Activated CD4-positive, alpha-beta T cell treated with anti-CD3 and anti-CD28 coated beads, Interleukin-10, Interleukin-2, amounts not matched to agents 100 ng/mL and 50 ng/mL, durations not matched to agents 16 hours and 8 hours (primary cell): ENCODE measurements at regions not wholly inside any gene's neighbourhood (a gene's known extent, or its start where the extent isn't known, plus 50 kb on each side); places are given as distances from the start of the nearest gene placed in this dataset.

Experiments used
- DNase-seq: peaks from one replicate; pipeline ENCODE4 v3.0.0-alpha.2; 2020

DNA sequence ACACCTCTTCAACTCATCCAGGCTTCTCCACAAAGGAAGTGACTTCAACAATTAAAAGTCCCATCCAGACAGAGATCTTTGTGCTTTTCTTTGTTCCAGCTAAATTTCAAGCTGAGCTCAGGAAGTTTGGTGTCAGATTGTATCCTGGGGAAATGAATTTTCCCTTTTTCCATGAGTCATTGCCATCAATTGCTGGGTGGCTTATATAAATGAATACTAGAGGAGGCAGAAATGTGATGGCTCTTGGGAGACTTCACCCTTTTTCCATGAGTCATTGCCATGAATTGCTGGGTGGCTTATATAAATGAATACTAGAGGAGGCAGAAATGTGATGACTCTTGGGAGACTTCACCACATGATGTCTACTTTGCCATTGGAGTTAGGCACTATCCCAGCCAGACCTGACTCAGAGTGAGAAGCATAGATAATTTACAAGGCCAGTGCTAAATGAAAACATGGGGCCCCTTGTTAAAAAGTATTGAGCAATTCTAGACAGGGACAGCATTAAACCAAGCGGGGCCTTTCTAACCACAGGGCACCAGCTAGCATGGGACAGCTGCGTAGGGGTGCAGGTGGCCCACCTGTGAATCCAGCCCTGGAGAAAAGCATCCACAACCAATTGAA is 339.2 kb upstream of the PODXL start:
- peak; percentile 7 for DNase-seq

DNA sequence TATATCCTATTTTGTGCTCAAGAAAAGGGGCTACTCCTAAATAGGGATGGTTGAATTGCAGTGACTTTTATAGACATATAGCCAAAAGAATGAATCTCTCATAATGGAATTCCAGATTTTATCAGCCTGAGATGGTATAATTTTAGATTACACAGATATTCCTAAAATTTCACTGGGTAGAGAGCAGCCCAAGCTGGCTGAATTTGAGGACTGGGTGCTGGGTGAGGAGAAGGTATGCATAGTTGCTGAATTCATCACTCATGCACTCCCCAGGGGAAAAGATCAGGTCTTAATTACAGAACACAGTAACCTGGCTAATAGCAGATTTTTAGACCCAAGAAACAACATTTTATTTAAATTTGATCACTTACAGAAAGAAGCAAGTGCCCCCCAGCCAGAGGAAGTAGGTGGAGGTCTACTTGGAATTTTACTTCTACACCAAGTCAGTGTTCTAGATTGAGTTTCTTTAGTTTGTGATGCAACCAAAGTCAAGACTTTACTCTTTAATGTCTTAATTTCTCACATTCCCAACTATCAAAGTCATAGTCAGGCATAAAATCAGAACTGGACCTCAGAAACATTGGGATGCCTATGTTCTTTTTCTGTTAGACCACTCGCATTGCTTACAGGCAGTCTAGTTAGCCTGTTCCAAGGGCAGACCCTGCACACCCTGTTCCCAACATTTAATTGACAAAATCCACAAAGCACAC is 337.4 kb upstream of the PODXL start:
- no peak for DNase-seq

DNA sequence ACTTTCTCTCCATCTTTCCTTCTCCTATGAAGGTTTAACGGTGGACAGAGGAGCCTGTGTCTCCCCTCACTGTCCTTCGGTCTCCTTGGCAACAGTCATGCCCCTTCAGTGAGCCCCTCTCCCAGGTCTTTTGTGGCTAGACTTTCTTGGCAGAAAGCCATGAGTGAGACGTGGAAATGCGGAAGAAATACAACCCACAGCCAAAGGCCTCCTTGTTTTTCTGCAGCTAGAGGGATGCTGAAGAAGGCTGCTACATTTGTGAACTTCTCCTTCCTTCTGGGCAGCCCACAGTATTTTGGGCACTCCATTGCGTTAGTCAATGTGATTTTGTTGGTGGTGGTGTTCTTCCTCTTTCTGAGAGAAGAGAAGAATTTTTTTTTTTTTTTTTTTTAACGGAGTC is 333.7 kb upstream of the PODXL start:
- DNase-seq = no peak

DNA sequence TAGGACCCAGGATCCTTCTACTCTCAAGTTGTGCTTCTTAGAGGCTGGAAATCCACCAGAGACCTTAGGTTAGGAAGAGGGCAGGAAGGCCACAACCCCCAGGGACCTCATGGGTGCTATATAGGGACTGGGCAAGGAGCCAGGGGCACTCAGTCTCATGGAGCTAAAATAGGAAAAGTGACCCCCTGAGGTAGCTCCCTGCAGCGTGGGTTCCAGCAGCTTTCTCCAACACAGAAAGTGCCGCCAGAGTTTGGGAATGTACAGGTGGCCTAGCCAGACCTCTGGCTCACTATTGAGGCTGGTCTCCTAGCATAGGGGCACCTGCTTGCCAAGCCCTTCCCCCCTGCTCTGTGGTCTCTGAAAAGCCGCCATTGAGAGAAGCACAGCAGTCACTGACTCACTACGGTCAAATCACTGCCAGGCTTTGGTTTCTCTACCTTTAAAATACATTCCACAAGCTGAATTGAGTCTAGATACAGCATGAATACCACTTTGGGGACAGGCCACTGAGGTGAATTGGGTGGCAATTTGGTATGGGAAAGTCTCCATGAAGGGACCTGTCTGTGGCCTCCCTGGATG is 333.2 kb upstream of the PODXL start:
- DNase-seq = no peak

DNA sequence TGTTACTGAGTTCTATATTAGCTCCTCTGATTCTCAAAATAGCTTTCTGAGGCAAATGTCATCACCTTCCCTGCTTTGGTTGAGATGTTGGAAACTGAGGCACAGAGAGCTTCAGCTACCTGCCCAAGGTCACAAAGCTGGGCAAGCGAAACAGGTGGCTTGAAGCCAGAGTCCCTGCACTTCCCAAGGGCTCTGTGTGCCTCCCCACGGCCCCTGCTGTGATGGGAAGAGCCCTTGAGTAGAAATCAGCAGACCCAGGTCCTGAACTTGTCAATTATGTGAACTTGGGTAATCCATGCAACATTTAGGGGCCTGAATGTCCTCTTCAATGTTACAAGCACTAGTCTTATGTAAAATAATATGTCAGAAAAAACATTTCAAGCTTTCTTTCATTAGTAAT is 327.3 kb upstream of the PODXL start:
- DNase-seq = no peak

DNA sequence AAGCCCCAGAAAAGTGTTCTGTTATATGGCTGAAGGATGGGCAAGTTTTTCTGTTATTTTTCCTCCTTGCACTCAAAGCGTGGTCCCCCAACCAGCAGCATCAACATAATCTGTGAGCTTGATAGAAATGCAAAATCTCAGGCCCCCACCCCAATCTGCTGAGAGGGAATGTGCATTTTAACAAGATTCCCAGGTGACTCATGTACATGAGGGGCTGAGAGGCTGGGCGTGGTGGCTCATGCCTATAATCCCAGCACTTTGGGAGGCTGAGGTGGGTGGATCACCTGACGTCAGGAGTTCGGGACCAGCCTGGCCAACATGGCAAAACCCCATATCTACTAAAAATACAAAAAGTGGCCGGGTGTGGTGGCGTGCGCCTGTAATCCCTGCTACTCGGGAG is 326.8 kb upstream of the PODXL start:
- no peak for DNase-seq

DNA sequence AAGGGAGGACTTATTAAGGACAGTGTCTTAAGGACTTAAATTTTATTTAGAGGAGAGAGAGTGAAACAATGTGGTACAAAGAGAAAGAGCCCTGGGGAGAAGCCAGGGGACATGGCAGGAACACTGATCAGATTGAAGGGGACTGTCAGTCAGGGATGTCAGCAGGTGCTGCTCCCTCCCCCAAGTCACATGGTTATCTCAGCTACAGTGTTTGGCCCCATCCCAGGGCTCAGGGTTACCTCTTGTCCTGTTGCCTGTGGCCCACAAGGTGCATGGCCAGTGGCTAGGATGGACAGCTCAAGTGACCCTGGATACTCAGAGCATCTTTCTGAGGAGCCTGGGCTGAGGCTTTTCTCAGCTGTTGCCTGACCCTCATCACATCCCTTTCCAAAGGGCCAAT is 325.9 kb upstream of the PODXL start:
- no peak for DNase-seq

DNA sequence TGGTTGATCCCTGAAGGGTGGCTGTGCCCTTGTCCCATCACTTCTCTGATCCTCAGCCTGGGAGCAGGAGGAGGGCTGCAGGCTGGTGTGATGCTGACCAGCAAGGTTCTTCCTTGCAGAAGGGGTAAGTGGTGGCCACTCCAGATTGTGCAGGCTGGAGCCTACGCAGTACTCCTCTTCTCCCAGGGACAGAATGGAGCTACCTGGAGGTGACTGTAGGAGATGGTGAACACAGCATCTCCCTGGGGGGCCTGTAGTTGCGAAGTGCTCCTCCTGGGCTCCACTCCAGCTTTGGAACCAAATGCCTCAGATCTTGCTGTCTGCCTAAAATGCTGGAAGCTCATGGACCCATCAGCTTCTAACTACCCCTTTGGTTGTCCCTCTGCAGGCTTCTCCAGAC is 323.6 kb upstream of the PODXL start:
- no peak for DNase-seq

DNA sequence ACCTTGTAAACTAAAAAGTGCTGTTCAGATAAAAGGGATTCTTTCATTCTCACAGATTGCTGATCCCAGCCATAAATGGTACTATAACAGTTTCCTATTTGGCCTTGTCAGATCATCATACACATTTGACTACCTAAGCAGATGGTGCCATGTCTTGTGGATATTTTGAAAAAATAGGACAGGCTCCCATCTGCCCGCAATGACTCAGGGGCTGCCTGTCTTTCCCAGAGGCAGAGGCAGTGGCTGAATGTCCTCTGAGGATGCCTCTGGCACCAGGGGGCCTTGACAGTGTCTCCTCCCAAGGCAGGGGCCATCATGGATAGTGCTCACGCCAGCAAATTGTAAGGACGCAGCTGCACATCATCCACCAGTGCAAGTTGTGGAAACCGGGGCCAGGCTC is 323.0 kb upstream of the PODXL start:
- DNase-seq = no peak

DNA sequence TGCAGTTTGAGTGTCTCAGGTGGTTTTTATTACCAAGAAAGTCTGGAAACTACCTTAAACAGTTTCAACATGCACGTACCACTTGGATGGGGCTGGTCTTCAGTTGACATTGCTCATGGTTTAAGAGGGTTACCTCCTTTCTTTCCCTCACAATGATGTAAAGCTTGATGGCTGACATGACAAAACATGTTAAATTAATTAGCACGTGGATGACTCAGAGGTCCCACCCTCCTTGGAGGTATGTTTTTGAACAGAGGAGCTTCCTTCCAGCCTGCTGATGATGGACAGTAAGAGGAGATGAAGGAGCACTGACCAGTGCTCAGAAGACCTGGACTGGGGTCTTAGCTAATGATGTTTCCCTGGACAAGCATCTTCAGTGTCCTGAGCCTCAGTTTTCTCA is 322.3 kb upstream of the PODXL start:
- DNase-seq = no peak

DNA sequence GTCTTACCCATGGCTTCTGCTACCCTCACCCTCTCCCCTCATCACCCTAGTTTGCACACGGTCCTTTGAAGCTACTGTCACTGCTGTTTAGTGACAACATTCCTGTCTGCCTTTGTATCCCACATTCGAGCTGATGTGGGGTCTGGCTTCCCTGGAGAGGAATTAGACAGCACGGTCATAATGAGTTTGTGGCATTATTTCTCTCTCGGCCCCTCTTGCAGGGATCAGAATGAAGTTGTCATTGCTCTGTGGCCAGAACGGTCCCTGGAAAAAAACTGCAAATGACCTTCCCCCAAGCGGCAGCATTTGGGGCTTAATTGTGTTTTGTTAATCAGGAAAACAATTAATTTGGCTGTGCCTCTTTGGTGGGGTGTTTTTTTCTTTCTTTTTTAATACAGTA is 317.2 kb upstream of the PODXL start:
- DNase-seq = no peak

DNA sequence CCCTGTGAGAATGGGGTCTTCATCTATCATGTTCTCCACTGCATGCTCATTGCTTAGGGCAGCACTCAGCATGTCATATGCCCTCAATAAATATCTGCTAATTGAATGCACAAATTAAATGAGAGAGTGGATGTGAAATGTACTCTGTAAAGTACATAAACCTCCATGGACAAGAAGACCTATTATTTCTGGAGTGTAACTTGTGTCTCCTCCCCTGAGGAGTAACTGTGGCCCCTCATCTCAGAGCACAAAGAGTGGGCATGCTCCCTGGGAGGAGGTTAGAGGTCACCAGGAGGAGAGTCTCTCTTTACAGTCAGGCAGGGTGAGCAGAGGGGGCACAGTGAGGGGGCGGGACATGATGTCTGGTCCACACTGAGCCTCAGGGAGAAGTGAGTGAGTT is 313.6 kb upstream of the PODXL start:
- DNase-seq = no peak

DNA sequence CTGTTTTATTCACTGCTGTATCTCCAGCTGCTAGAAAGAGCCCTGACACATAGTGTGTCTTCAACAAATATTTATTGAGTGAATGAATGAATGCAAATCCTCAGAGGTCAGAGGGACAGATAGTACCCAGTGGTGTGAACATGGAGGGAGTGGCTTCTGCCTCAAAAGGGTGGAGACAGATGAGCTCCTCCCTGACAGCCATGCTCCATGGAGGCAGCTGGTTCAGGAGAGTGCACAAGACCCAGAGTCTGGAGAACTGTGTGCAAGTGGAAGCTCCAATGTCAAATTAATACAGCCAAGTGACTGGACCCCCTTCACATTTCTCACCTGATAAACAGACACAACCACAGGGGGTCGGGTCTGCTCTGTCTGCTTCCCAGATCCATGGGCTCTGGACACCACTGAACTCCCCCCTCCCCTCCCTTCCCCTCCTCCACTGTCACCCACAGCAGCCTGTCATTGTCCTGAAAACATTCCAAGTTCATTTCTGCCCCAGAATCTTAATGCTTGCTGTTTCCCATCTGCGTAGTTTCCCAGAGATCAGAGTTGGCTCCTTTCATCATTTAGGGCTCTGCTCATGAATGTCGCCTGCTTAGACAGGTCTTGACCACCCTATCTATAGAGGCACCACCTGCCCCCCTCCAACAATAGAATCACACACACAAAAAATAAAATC is 312.9 kb upstream of the PODXL start:
- no peak for DNase-seq

DNA sequence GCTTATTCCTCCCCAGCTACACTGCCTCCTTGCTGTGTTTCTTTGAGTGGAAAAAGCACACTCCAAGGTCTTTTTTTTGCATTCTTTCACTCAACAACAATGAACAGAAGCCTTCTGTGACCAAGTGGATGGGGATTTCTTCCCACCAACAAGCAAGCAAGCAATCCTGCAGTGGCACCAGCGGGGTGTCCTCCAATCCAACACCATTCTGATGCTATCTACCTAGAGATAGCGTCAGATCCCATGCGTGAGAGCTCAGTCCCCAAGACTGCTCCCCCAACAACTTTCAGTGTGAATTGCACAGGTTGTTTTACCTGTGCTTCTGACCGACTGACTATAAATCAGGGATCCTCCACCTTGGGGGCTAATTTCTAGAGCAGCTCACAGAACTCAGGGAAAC is 311.0 kb upstream of the PODXL start:
- DNase-seq = no peak

DNA sequence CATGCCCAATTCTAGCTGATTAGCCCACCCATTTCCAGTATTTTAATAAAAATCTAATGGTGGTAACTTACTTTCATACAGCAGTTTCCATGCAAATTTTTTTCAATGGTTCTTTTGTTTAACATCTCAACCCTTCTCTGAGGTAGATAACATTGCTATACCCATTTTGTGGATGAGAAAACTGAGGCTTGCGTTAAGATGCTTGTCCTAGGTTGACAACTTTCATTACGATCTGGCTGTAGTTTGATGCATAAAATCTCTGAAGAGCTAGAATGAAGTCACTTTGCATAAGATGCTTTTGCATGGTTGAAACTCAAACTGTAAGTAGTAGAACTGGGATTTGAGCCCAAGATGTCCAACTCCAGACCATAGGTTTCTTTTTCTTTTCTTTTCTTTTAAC is 309.5 kb upstream of the PODXL start:
- no peak for DNase-seq

DNA sequence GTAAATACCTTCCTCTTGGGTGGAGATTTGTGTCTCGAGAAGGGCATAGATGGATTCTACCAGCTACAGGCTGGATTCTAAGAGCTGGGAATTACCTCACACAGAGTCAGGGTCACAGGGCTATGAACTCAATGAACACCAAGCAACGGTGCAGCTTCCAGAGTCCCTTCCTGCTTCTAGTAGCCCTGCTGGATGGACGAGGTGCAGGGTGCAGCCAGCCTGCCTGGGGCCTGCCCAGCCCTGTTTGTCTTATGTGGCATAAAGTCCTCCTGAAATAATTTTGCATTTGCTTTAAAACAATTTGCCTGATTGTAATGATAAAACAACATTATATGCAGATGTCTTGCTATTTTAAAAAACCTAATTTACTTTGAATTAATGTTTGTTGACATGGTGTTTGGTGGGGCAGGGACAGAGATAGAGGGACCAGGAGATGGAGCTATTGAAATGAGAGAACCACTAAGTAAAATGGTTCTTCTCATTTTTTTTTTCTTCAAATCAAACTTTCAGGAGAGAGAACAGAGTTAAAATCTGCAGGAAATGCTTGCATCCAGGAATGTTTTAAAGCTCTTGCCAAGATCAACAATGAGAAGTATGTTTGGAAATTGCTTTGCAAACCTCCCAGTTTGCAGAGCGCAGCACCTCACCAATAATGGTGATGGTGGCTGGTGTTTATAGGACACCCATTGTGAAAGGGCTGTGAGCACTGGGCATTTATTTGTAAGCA is 305.4 kb upstream of the PODXL start:
- DNase-seq = no peak

DNA sequence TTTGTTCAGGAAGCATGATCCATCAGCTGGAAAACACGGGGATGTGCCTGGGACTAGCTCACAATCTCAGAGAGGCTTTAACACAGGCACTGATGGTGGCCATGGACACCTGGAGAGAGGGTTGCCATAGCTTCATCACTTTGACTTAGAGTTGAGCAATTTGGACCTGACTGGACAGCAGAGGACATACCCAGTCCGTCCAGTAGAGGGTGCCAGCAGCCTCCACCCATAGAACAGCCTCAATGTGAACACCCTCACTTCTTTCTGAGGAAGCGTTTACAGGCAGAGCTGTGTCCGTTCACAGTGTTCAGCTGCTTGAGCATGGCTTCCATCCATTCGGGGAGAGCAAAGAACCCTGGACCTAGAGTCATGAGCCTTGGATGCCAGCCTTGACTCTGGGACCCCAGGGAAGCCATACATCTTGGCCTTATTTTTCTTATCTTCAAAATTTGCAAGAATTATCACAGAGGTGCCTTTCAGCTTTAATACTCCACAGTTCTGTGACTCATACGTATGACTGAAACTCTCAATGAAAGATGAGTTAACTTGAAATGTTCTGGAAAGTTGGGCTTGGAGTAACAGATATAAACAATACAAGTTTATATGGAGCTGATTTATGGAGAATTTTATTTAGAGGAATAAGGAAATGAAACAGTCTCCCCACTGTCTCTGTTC is 302.9 kb upstream of the PODXL start:
- DNase-seq = peak; percentile 65

DNA sequence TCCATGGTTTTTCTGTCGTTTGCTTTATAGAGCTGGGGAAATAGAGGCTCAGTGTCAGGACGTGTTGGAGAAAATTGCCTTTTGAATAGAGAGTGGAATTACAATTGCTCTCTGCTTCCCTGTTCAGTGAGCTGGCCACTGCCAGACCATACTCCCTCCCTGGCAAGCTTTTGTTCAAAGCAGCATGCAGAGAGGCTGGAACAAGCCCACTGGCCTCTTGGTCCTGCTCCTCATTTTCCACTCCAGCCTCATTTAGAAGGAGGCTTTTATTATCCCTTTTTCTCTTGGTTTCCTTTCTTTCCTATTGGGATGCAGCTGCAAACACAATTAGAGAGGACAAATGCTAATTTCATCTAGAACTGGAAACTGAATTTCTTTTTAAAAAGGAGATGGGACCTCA is 302.2 kb upstream of the PODXL start:
- no peak for DNase-seq

DNA sequence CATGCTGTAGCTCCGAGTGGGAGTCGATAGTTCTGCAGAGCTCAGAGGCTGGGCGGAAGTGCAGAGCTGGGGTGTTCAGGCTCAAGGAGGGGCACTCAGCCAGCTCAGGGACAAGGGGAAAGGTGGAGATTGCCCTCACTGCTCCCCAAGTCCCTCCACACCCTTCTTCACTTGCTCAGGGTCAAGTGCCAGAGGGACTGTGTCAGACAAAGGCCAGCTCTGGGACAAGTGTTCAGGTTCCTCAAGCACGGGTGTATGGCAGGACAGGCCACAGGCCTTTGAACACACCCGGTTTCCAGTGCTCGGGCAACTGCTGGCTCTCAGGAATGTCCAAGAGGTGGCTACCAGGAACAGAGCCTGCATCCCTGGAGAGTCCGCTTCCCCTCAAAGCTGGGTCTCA is 293.0 kb upstream of the PODXL start:
- DNase-seq = no peak

DNA sequence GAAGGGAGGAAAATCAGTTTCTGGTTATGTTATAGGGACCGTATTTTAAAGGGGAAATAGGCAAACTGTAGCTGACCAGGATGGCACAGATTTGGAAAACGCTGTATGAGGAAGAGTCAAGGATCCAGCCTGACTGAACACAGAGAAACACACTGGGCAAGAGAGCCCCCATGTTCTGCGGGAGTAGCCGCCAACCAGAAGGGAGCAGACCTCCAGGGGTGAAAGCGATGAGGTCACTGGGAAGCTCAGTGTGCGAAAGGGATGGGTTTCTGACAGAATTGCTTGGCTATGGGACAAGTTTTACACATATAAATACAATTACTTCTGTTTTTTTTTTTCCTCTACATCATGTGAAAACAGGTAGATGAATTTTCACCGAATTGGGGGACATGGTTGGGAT is 291.6 kb upstream of the PODXL start:
- no peak for DNase-seq

DNA sequence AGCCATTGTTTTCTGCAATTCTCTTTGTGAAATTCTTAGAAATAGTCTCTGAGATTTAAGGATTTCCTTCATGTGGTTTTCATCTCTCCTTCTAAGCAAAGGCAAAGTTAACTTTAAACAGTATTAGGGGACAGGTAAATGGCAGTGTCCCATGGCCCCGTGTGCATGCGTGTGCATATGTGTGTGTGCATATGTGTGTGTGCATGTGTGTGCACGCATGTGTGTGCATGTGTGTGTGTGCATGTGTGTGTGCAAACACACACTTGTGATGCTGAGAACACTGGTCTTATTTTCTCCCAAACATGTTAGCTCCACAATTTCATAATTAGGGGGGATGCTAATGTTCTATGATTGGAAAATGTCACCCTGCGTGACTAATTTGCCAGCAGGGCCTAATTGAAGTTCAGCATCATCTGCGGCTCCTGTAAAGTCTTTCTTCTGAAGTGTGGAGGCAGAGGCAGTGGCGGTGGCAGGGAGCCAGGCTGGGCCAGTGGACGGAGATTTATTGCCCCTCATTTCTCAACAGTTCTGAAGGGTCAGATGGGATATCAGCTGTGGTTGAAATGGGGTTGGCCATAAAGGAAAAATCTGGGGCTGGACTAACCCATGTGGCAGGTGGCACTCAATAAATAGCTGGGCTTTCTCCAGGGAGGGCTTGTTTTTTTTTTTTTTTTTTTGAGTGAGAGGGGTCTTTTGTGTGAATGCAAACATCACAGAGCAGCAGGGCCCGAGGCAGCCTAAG is 289.3 kb upstream of the PODXL start:
- DNase-seq = no peak

DNA sequence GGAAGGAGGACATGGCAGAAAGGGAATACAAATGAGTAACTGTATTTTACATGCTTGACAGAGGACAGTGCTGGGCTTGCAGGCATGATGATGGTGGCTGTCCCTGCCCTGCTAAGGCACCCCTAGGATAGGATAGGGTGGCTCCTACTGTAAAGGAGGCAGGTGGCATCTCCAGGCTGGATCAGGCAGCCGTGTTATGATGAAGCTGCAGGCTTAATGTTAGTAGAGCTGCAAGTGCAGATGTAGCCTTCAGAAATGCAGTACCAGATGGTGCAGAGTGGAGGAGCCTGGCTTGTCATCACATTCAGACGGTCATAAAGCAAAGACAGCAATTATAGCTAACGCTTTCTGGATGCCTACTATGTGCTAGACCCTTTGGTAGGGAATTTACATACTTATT is 287.9 kb upstream of the PODXL start:
- no peak for DNase-seq
